ENCODE measurements at regions not wholly inside any gene's neighbourhood (a gene's known extent, or its start where the extent isn't known, plus 50 kb on each side); places are given as distances from the start of the nearest gene placed in this dataset.

- H3K4me2 ChIP-seq (ENCODE audit: low read depth, low read length): no peak overlapping the region
- TF ChIP-seq ZNF326 (CRISPR knock-in tag; IDR thresholded peaks at IDR 0.05; ENCODE audit: borderline replicate concordance) (no peak), SATB2 (CRISPR knock-in tag; IDR thresholded peaks at IDR 0.05) (0 out of 2 replicates have a peak, but pooled peaks have one; percentile 16), ZNF264 (CRISPR knock-in tag; IDR thresholded peaks at IDR 0.05) (0 out of 2 replicates have a peak, but pooled peaks have one; percentile 3), BRD4 (CRISPR knock-in tag; IDR thresholded peaks at IDR 0.05) (0 out of 2 replicates have a peak, but pooled peaks have one; percentile 41)
- DNase-seq (ENCODE audit: low spot score): no peak
- no peak overlapping the region for H3K9ac ChIP-seq (ENCODE audit: insufficient read depth, low read depth, low read length)
- H2AFZ ChIP-seq (ENCODE audit: low read length): no peak overlapping the region
- WGBS (ENCODE audit: low lambda C conversion rate): 41% methylated on average over 11 of the region's 11 CpGs
- H3K27ac ChIP-seq (ENCODE audit: extremely low read length, insufficient read depth, low read length): no peak overlapping the region
- intact Hi-C loops (cut with micrococcal nuclease; ENCODE audit: unreplicated experiment): no loop called here
- FAIRE-seq: no peak
- in situ Hi-C loops (cut with HindIII; ENCODE audit: extremely low pct_ligation_motif_present, low pct_unique_long_range_greater_than_20kb): no loop called here
- no peaks in the 10 kb centered on the region for H3K4me1 ChIP-seq (ENCODE audit: insufficient read depth, low read length)
- POLR2A ChIA-PET: no interaction called here
- no peak for ATAC-seq
- H3K9me3 ChIP-seq (ENCODE audit: low read length): 0 out of 2 replicates have a peak, but pooled peaks cover 4% of the 10 kb centered on the region
- CTCF ChIA-PET (ENCODE audit: low intra/inter-chr PET ratio, low total read pairs): no interaction called here
- H3K4me3 ChIP-seq (replicated peaks in 1 of 3; ENCODE audit: insufficient read depth in 1 of 3, low read depth in 2 of 3, low read length in 3 of 3): no peak overlapping the region
- H4K20me1 ChIP-seq (ENCODE audit: insufficient read depth, low read length): peaks cover 21% of the 10 kb centered on the region; the same call in 1 of the 2 replicates
- peaks cover 5 to 72% of the 10 kb centered on the region in 2 experiments; a peak in 4 of 5 replicates for H3K27me3 ChIP-seq (ENCODE audit: control insufficient read depth in 1 of 2, insufficient read depth in 2 of 2, low read length in 2 of 2)
- no TSS peak for BruUV-seq (replicated peaks)
- no peaks in the 10 kb centered on the region for H3K79me2 ChIP-seq (ENCODE audit: insufficient read depth, low read length)
- H3K36me3 ChIP-seq (replicated peaks in 1 of 2; ENCODE audit: control insufficient read depth in 1 of 2, insufficient read depth in 2 of 2, low read length in 2 of 2): no peaks in the 10 kb centered on the region
Measured at GRCh38 chr20:63115651-63116411, 100.1 kb downstream of the YTHDF1 start.

- Histone ChIP-seq H3K9ac (ENCODE audit: insufficient read depth, low read depth, low read length) (no peak overlapping the region), H3K27ac (ENCODE audit: extremely low read length, insufficient read depth, low read length) (no peak overlapping the region), H3K79me2 (ENCODE audit: insufficient read depth, low read length) (no peaks in the 10 kb centered on the region), H4K20me1 (ENCODE audit: insufficient read depth, low read length) (peaks cover 21% of the 10 kb centered on the region; the same call in 1 of the 2 replicates), H3K27me3 (ENCODE audit: control insufficient read depth in 1 of 2, insufficient read depth in 2 of 2, low read length in 2 of 2) (peaks cover 1 to 63% of the 10 kb centered on the region in 2 experiments; a peak in 4 of 5 replicates), H3K4me3 (replicated peaks in 1 of 3; ENCODE audit: insufficient read depth in 1 of 3, low read depth in 2 of 3, low read length in 3 of 3) (no peak overlapping the region), H3K9me3 (ENCODE audit: low read length) (0 out of 2 replicates have a peak, but pooled peaks cover 4% of the 10 kb centered on the region), H3K36me3 (replicated peaks in 1 of 2; ENCODE audit: control insufficient read depth in 1 of 2, insufficient read depth in 2 of 2, low read length in 2 of 2) (no peaks in the 10 kb centered on the region), H3K4me1 (ENCODE audit: insufficient read depth, low read length) (no peaks in the 10 kb centered on the region), H2AFZ (ENCODE audit: low read length) (no peak overlapping the region), H3K4me2 (ENCODE audit: low read depth, low read length) (no peak overlapping the region)
- ATAC-seq: no peak
- in situ Hi-C loops (cut with HindIII; ENCODE audit: extremely low pct_ligation_motif_present, low pct_unique_long_range_greater_than_20kb) (no loop called here), intact Hi-C loops (cut with micrococcal nuclease; ENCODE audit: unreplicated experiment) (no loop called here)
- no peak for FAIRE-seq
- no TSS peak for BruUV-seq (replicated peaks)
- WGBS (ENCODE audit: low lambda C conversion rate): 17% methylated on average over 16 of the region's 16 CpGs
- CTCF ChIA-PET (ENCODE audit: low intra/inter-chr PET ratio, low total read pairs): no interaction called here
- TF ChIP-seq ZFP41 (CRISPR knock-in tag; IDR thresholded peaks at IDR 0.05; ENCODE audit: borderline replicate concordance): no peak
- TF ChIP-seq ZNF484 (CRISPR knock-in tag; IDR thresholded peaks at IDR 0.05; ENCODE audit: borderline replicate concordance, low read depth): no peak
- TF ChIP-seq ZNF282 (IDR thresholded peaks at IDR 0.05; ENCODE audit: partially characterized antibody): peak; percentile 54
- no peak for TF ChIP-seq ZNF570 (CRISPR knock-in tag; IDR thresholded peaks at IDR 0.05; ENCODE audit: borderline replicate concordance)
- TF ChIP-seq ZNF207 (IDR thresholded peaks at IDR 0.05; ENCODE audit: borderline replicate concordance): 0 out of 2 replicates have a peak, but pooled peaks have one; percentile 66
- TF ChIP-seq NBN (conservative IDR thresholded peaks at IDR 0.05): 0 out of 2 replicates have a peak, but pooled peaks have one; percentile 35
- 0 out of 2 replicates have a peak, but pooled peaks have one; percentile 11 for TF ChIP-seq FOXK2 (IDR thresholded peaks at IDR 0.05)
- POLR2A ChIA-PET: no interaction called here
- DNase-seq (ENCODE audit: low spot score): no peak
Measured at GRCh38 chr20:63114693-63115311, 101.1 kb downstream of the YTHDF1 start.

Data from HepG2 (cell line).